Adrenal gland (tissue), 9 donors: ENCODE measurements at regions not wholly inside any gene's neighbourhood (a gene's known extent, or its start where the extent isn't known, plus 50 kb on each side); places are given as distances from the start of the nearest gene placed in this dataset.

ENCODE experiments used
- DNase-seq, 7 donors: peaks; one replicate each; pipeline ENCODE4 v3.0.0-alpha.2; 2019 to 2020
- H3K27ac ChIP-seq, 5 donors: fragments of 200-600 bp; sonication (generic) in 4 of 5; 1 replicate in 3 of 5; 2 replicates in 2 of 5; pipeline versions ENCODE4 v1.5.1 to v1.8.0; 2016 to 2020; ENCODE audit warnings: mild to moderate bottlenecking in 1 of 5
- H3K27me3 ChIP-seq: fragments of 200-600 bp; 2 replicates; pipeline ENCODE4 v1.8.0; 2021
- H3K36me3 ChIP-seq, 2 donors: fragments of 200-600 bp; replicated peaks in 1 of 2; 1 replicate in 1 of 2; 2 replicates in 1 of 2; pipeline versions ENCODE4 v1.5.1 to v1.8.0; 2018 to 2022
- H3K4me1 ChIP-seq, 2 donors: fragments of 200-600 bp; replicated peaks in 1 of 2; 1 replicate in 1 of 2; 2 replicates in 1 of 2; pipeline versions ENCODE4 v1.5.1 to v1.8.0; 2018 to 2021
- H3K4me3 ChIP-seq, 4 donors: fragments of 200-600 bp; sonication (generic) in 3 of 4; one replicate each; pipeline ENCODE4 v1.5.1; 2016 to 2018
- H3K9me3 ChIP-seq, 3 donors: fragments of 200-600 bp; sonication (generic) in 1 of 3; replicated peaks in 1 of 3; 1 replicate in 2 of 3; 2 replicates in 1 of 3; pipeline versions ENCODE4 v1.5.1 to v1.8.0; 2016 to 2021
- POLR2A ChIP-seq, 2 donors: fragments of 450-650 bp; IDR thresholded peaks; one replicate each; pipeline ENCODE4 v1.6.1; 2017; ENCODE audit warnings: antibody characterized with exemption in 2 of 2, mild to moderate bottlenecking in 2 of 2, moderate library complexity in 1 of 2
- WGBS, 4 donors: extraction: QIAGEN DNeasy Blood & Tissue Kit in 2 of 4; methylation state at CpG; one replicate each; pipeline versions ENCODE4 v1.1.5 to v1.1.7; 2013 to 2017; 5-methylcytosine and 5-hydroxymethylcytosine counted together
- intact Hi-C, 2 donors: fragments of 100-400 bp; cut with DNase I; formaldehyde crosslinking; loops; one replicate each; pipeline versions ENCODE4 v1.14.1 to v1.15.0; 2022 to 2023
- TF ChIP-seq, protein P1 (sequence below), 6 experiments: fragments of 450-650 bp in 4 of 6; fragments of 200-600 bp in 2 of 6; sonication (generic) in 1 of 6; IDR thresholded peaks; 1 replicate in 5 of 6; 2 replicates in 1 of 6; pipeline versions ENCODE4 v1.5.1 to v1.8.0; 2016 to 2021; ENCODE audit warnings: antibody characterized with exemption in 6 of 6, mild to moderate bottlenecking in 2 of 6, moderate library complexity in 1 of 6
- donor health status: healthy with polysubstance abuse.
- donor health status: Bipolar disorder and iron deficiency.
- donor health status: DM: yes; HTN: yes; CAD: no.
- donor health status: DM: no; HTN: no; CAD: no.
- donor health status: DM: no; HTN: no; CAD: no.

DNA sequence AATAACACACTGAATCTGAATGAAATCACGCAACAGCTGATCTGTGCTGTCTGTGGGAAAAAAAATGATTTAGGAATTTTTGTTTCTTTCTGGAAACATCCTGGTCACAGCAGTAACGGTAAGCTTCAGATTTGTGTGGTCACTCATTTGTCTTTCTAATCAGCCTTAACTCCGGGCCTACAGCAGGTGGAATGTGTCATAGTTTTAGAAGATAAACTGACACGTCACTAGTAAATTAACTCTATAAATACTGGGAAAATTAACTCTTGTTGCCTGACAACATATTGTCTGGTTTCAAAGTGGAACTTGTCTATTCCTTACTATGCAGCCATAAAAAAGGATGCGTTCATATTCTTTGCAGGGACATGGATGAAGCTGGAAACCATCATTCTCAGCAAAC, 58.1 kb upstream of the NCK2 start:
- TF ChIP-seq, protein P1, sequence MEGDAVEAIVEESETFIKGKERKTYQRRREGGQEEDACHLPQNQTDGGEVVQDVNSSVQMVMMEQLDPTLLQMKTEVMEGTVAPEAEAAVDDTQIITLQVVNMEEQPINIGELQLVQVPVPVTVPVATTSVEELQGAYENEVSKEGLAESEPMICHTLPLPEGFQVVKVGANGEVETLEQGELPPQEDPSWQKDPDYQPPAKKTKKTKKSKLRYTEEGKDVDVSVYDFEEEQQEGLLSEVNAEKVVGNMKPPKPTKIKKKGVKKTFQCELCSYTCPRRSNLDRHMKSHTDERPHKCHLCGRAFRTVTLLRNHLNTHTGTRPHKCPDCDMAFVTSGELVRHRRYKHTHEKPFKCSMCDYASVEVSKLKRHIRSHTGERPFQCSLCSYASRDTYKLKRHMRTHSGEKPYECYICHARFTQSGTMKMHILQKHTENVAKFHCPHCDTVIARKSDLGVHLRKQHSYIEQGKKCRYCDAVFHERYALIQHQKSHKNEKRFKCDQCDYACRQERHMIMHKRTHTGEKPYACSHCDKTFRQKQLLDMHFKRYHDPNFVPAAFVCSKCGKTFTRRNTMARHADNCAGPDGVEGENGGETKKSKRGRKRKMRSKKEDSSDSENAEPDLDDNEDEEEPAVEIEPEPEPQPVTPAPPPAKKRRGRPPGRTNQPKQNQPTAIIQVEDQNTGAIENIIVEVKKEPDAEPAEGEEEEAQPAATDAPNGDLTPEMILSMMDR (IDR thresholded peaks at IDR 0.05), result no peak
- TF ChIP-seq POLR2A (IDR thresholded peaks at IDR 0.05), result no peak
- H3K4me3 ChIP-seq, result no peak overlapping the region
- 60 to 71% (median 68%) methylated on average over 5 of the region's 5 CpGs for WGBS, 4 donors
- H3K27ac ChIP-seq, result no peak overlapping the region
- no peaks in the 10 kb centered on the region for H3K27me3 ChIP-seq
- intact Hi-C loops, result no loop called here
- H3K4me1 ChIP-seq, result no peaks in the 10 kb centered on the region
- H3K36me3 ChIP-seq, result no peaks in the 10 kb centered on the region
- H3K9me3 ChIP-seq, result no peaks in the 10 kb centered on the region
- no peak for DNase-seq

DNA sequence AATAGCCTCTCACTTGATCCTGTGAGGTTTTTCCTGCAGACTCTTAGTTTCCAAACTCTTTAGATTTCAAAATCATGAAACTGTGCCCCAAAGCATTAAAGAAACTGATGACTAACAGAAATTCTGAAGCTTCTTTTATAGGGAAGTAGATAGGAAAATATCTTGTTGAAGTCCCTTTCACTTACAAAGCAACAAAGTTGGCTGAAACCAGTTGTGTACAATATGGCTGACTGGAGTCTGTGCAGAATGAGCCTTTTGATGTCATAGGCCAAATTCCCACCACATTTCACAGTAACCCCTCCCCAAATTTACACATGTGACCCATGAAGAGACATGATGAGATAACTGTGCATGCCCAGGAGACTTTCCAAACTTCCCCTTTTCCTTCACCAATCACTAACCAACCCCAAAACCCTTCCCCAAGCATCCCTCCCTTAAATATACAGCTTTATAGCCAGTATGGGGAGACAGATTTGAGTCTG, 61.7 kb upstream of the NCK2 start:
- no peak for DNase-seq
- Histone ChIP-seq H3K4me1 (no peaks in the 10 kb centered on the region), H3K36me3 (no peaks in the 10 kb centered on the region), H3K27me3 (no peaks in the 10 kb centered on the region), H3K27ac (no peak overlapping the region), H3K9me3 (no peaks in the 10 kb centered on the region), H3K4me3 (no peak overlapping the region)
- TF ChIP-seq, protein P1 (IDR thresholded peaks at IDR 0.05), result no peak
- no peak for TF ChIP-seq POLR2A (IDR thresholded peaks at IDR 0.05)
- intact Hi-C loops, result no loop called here

DNA sequence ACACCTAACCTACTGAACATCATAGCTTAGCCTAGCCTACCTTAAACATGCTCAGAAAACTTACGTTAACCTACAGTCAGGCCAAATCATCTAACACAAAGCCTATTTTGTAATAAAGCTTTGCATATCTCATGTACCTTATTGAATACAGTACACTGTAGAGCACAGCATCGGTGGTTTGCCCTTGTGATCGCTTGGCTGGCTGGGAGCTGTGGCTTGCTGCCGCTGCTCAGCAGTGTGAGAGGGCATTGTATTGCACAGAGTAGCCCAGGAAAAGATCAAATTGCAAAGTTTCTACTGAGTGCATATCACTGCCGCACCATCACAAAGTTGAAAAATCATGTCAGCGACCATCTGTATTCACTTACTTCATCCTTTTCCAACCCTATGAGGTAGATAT, 62.3 kb upstream of the NCK2 start:
- H3K9me3 ChIP-seq, result no peaks in the 10 kb centered on the region
- H3K27me3 ChIP-seq, result no peaks in the 10 kb centered on the region
- H3K36me3 ChIP-seq, result no peaks in the 10 kb centered on the region
- no peak for DNase-seq
- no peaks in the 10 kb centered on the region for H3K4me1 ChIP-seq
- no peak overlapping the region for H3K27ac ChIP-seq
- TF ChIP-seq, protein P1 (IDR thresholded peaks at IDR 0.05), result no peak
- TF ChIP-seq POLR2A (IDR thresholded peaks at IDR 0.05), result no peak
- WGBS, 4 donors, result 87 to 94% (median 91%) methylated on average over 6 of the region's 6 CpGs
- intact Hi-C loops, result no loop called here
- H3K4me3 ChIP-seq, result no peak overlapping the region

DNA sequence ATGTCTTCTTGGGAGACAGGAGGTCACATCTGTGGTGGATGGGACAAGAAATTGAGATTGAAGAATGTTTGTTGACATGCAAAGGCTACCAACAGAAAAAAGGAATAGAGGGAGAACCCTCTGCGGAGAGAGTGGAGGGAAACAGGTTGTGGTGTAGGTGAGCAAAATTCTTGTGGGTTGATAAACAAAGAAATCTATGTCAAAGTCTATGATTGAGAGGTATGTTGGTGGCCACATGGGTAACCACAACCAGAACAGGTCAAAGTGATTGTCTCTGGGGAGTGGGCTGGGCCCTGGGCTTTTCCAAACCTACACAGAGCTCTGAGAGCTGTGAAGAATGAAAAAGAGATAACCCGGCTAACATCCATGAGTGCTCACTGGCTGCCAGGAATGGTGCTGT, 62.8 kb upstream of the NCK2 start:
- Histone ChIP-seq H3K36me3 (no peaks in the 10 kb centered on the region), H3K4me1 (no peaks in the 10 kb centered on the region), H3K27ac (no peak overlapping the region), H3K27me3 (no peaks in the 10 kb centered on the region), H3K4me3 (no peak overlapping the region), H3K9me3 (no peaks in the 10 kb centered on the region)
- TF ChIP-seq POLR2A (IDR thresholded peaks at IDR 0.05), result no peak
- TF ChIP-seq, protein P1 (IDR thresholded peaks at IDR 0.05), result no peak
- WGBS, 4 donors, result 93 to 98% (median 96%) methylated on average over 2 of the region's 2 CpGs
- no peak for DNase-seq
- intact Hi-C loops, result no loop called here
